IMR-90 (cell line): ENCODE measurements at regions not wholly inside any gene's neighbourhood (a gene's known extent, or its start where the extent isn't known, plus 50 kb on each side); places are given as distances from the start of the nearest gene placed in this dataset.

Experiments used
- BHLHE40 ChIP-seq: fragments of 150-350 bp; IDR thresholded peaks from 2 replicates; pipeline ENCODE4 v1.6.1; 2016; ENCODE audit warnings: mild to moderate bottlenecking, low read depth, low read length
- CEBPB ChIP-seq: IDR thresholded peaks from 2 replicates; pipeline ENCODE4 v1.6.1; 2012; ENCODE audit warnings: low read depth, low read length, improper control_type of control experiment
- CHD1 ChIP-seq: IDR thresholded peaks from 2 replicates; pipeline ENCODE4 v1.6.1; 2012; ENCODE audit warnings: low read depth, low read length, improper control_type of control experiment
- FOS ChIP-seq: fragments of 150-350 bp; IDR thresholded peaks from 2 replicates; pipeline ENCODE4 v1.6.1; 2016; ENCODE audit warnings: low read depth, low read length
- MAFK ChIP-seq: IDR thresholded peaks from 2 replicates; pipeline ENCODE4 v1.6.1; 2012; ENCODE audit warnings: low read depth, low read length, improper control_type of control experiment
- MAZ ChIP-seq: IDR thresholded peaks from 2 replicates; pipeline ENCODE4 v1.6.1; 2012; ENCODE audit warnings: low read depth, mild to moderate bottlenecking, low read length, improper control_type of control experiment, moderate library complexity, borderline replicate concordance
- MXI1 ChIP-seq: IDR thresholded peaks from 2 replicates; pipeline ENCODE4 v1.6.1; 2012; ENCODE audit warnings: low read depth, mild to moderate bottlenecking, low read length, moderate library complexity, borderline replicate concordance
- NFE2L2 ChIP-seq: fragments of 150-350 bp; IDR thresholded peaks from 2 replicates; pipeline ENCODE4 v1.6.1; 2016; ENCODE audit warnings: low read depth, mild to moderate bottlenecking, low read length
- POLR2A ChIP-seq: IDR thresholded peaks from 2 replicates; pipeline ENCODE4 v1.6.1; 2012; ENCODE audit warnings: mild to moderate bottlenecking, low read depth, low read length
- RAD21 ChIP-seq: IDR thresholded peaks from 2 replicates; pipeline ENCODE4 v1.6.1; 2012; ENCODE audit warnings: low read length, improper control_type of control experiment
- RFX5 ChIP-seq: IDR thresholded peaks from 2 replicates; pipeline ENCODE4 v1.8.0; 2012; ENCODE audit warnings: low read depth, mild to moderate bottlenecking, low read length, moderate library complexity
- SMC3 ChIP-seq: fragments of 150-350 bp; IDR thresholded peaks from 2 replicates; pipeline ENCODE4 v1.6.1; 2016; ENCODE audit warnings: low read depth, mild to moderate bottlenecking, antibody characterized with exemption, low read length, moderate library complexity
- TF ChIP-seq, protein P1 (sequence below): conservative IDR thresholded peaks from 2 replicates; pipeline ENCODE4 v1.5.1; 2012; ENCODE audit warnings: mild to moderate bottlenecking, low read depth, low read length, improper control_type of control experiment
- TF ChIP-seq, protein P2 (sequence below): fragments of 150-350 bp; IDR thresholded peaks from 2 replicates; pipeline ENCODE4 v1.6.1; 2017; ENCODE audit warnings: mild to moderate bottlenecking, antibody characterized with exemption, low read length, low read depth

DNA sequence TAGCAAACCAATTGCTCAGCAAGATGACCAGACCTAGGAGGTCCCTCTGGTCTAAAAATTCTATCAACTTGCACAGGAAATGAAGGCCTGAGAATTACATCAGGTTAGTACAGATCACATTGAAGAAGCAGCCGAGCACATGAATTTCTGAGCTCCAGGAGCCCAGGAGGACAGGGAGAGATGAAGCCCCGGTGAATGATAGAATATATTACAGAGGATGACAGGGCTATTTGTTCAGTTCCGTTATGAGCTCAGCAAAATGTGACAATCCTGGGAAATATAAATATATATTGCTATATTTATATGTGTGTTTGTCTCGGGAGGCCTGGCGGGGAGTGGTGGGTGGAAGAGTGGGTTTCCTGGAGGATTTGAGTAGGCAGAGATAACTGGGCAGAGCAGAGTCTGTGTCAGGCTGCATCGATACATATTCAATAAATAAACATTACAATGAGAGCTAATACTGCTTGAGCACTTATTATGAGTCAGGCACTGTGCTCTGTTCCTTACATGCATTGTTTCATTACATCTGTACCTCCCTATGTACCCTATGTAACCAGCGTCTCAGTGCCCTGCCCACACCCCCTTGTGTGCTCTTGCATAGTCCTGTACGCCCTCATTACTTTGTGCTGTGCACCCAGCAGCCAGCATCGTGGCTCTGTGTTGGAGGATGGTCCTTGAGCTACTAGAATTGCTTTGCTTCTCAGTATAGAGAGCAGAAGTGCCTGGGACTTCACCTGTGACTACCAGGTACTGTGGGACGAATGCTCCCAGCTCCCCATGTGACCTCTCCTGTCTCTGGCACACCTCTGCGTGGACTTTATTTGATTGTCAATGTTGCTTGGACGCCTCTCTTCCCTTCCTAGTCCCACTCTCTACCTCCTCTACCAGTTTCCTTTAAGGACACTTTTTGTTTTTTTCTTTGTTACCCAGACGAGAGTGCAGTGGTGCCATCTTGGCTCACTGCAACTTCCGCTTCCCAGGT lies 58.1 kb upstream of the KLF9 start:
- TF ChIP-seq RFX5 (no peak), POLR2A (no peak), MAFK (no peak), MAZ (no peak), BHLHE40 (no peak), CEBPB (no peak), SMC3 (no peak), CHD1 (no peak), RAD21 (no peak), FOS (no peak), MXI1 (no peak), NFE2L2 (no peak)
- TF ChIP-seq, protein P1, sequence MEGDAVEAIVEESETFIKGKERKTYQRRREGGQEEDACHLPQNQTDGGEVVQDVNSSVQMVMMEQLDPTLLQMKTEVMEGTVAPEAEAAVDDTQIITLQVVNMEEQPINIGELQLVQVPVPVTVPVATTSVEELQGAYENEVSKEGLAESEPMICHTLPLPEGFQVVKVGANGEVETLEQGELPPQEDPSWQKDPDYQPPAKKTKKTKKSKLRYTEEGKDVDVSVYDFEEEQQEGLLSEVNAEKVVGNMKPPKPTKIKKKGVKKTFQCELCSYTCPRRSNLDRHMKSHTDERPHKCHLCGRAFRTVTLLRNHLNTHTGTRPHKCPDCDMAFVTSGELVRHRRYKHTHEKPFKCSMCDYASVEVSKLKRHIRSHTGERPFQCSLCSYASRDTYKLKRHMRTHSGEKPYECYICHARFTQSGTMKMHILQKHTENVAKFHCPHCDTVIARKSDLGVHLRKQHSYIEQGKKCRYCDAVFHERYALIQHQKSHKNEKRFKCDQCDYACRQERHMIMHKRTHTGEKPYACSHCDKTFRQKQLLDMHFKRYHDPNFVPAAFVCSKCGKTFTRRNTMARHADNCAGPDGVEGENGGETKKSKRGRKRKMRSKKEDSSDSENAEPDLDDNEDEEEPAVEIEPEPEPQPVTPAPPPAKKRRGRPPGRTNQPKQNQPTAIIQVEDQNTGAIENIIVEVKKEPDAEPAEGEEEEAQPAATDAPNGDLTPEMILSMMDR: no peak
- TF ChIP-seq, protein P2, sequence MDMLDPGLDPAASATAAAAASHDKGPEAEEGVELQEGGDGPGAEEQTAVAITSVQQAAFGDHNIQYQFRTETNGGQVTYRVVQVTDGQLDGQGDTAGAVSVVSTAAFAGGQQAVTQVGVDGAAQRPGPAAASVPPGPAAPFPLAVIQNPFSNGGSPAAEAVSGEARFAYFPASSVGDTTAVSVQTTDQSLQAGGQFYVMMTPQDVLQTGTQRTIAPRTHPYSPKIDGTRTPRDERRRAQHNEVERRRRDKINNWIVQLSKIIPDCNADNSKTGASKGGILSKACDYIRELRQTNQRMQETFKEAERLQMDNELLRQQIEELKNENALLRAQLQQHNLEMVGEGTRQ: no peak
